Ovary (tissue), 7 donors: ENCODE measurements at regions not wholly inside any gene's neighbourhood (a gene's known extent, or its start where the extent isn't known, plus 50 kb on each side); places are given as distances from the start of the nearest gene placed in this dataset.

Source experiments
- DNase-seq, 5 donors: peaks; one replicate each; pipeline ENCODE4 v3.0.0-alpha.2; 2019 to 2020
- H3K27ac ChIP-seq, 2 donors: fragments of 200-600 bp; one replicate each; pipeline versions ENCODE4 v1.5.1 to v1.8.0; 2019 to 2022
- H3K27me3 ChIP-seq: fragments of 200-600 bp; one replicate; pipeline ENCODE4 v1.8.0; 2022
- H3K36me3 ChIP-seq: fragments of 200-600 bp; sonication (generic); one replicate; pipeline ENCODE4 v1.5.1; 2019
- H3K4me1 ChIP-seq: one replicate; pipeline ENCODE4 v1.8.1; 2013; ENCODE audit warnings: mild to moderate bottlenecking, moderate library complexity; ENCODE audit not compliant: insufficient read depth
- H3K4me3 ChIP-seq: fragments of 200-600 bp; sonication (generic); one replicate; pipeline ENCODE4 v1.5.1; 2017
- H3K9me3 ChIP-seq, 2 donors: fragments of 200-600 bp in 1 of 2; sonication (generic) in 1 of 2; one replicate each; pipeline versions ENCODE4 v1.5.1 to v1.8.1; 2013 to 2019; ENCODE audit warnings: mild to moderate bottlenecking in 1 of 2, moderate library complexity in 1 of 2
- CTCF ChIP-seq, 3 donors: fragments of 450-650 bp in 2 of 3; fragments of 200-600 bp in 1 of 3; IDR thresholded peaks; one replicate each; pipeline versions ENCODE4 v1.5.1 to v1.8.0; 2016 to 2022; ENCODE audit warnings: antibody characterized with exemption in 3 of 3, mild to moderate bottlenecking in 1 of 3
- EP300 ChIP-seq: sonication (generic); formaldehyde crosslinking; IDR thresholded peaks from one replicate; pipeline ENCODE4 v1.6.1; 2017; ENCODE audit warnings: antibody characterized with exemption
- POLR2A ChIP-seq: fragments of 450-650 bp; IDR thresholded peaks from one replicate; pipeline ENCODE4 v1.6.1; 2017; ENCODE audit warnings: antibody characterized with exemption, mild to moderate bottlenecking, moderate library complexity
- WGBS, 3 donors: extraction: QIAGEN DNeasy Blood & Tissue Kit in 1 of 3; methylation state at CpG; one replicate each; pipeline versions ENCODE4 v1.1.5 to v1.1.7; 2013 to 2017; 5-methylcytosine and 5-hydroxymethylcytosine counted together
- intact Hi-C, 4 donors: fragments of 100-400 bp; cut with DNase I; formaldehyde crosslinking; loops; one replicate each; pipeline versions ENCODE4 v1.11.0 to v1.15.1; 2022 to 2023
- donor health status: DM: no; HTN: no; CAD: no; lungs with moderate emphysema.
- donor health status: DM: no; HTN: no; CAD: no.
- donor health status: Bipolar disorder and iron deficiency.
- donor health status: DM: no; HTN: no; CAD: no.
- donor health status: DM: yes; HTN: yes; CAD: no.

GRCh38 chr5:63249960-63250359 lies 671.3 kb downstream of the LRRC70 start:
- DNase-seq: no peak
- intact Hi-C loops: no loop called here
- Histone ChIP-seq H3K36me3 (no peaks in the 10 kb centered on the region), H3K27ac (no peak overlapping the region), H3K9me3 (no peaks in the 10 kb centered on the region), H3K27me3 (no peaks in the 10 kb centered on the region), H3K4me1 (no peaks in the 10 kb centered on the region), H3K4me3 (no peak overlapping the region)
- WGBS, 3 donors: 70 to 78% (median 74%) methylated on average over 2 of the region's 2 CpGs
- TF ChIP-seq EP300 (no peak), POLR2A (no peak), CTCF (IDR thresholded peaks at IDR 0.05) (no peak)

- Histone ChIP-seq H3K4me1 (no peaks in the 10 kb centered on the region), H3K9me3 (no peaks in the 10 kb centered on the region), H3K4me3 (no peak overlapping the region), H3K27ac (no peak overlapping the region), H3K36me3 (no peaks in the 10 kb centered on the region), H3K27me3 (no peaks in the 10 kb centered on the region)
- no peak for DNase-seq
- intact Hi-C loops: no loop called here
- 5 to 17% (median 13%) methylated on average over 1 of the region's 1 CpG for WGBS, 3 donors
- TF ChIP-seq EP300 (no peak), POLR2A (no peak)
Measured at GRCh38 chr5:63247651-63248050, 669.0 kb downstream of the LRRC70 start.

- Histone ChIP-seq H3K27me3 (no peaks in the 10 kb centered on the region), H3K4me1 (no peaks in the 10 kb centered on the region), H3K4me3 (no peak overlapping the region), H3K9me3 (no peaks in the 10 kb centered on the region), H3K27ac (no peak overlapping the region), H3K36me3 (no peaks in the 10 kb centered on the region)
- WGBS, 3 donors: 47 to 70% (median 62%) methylated on average over 1 of the region's 1 CpG
- TF ChIP-seq POLR2A: no peak
- no peak for TF ChIP-seq CTCF (IDR thresholded peaks at IDR 0.05)
- TF ChIP-seq EP300: no peak
- intact Hi-C loops: no loop called here
- DNase-seq: no peak
Measured at GRCh38 chr5:63245271-63245670, 666.7 kb downstream of the LRRC70 start.

GRCh38 chr5:63240063-63240755 lies 661.6 kb downstream of the LRRC70 start:
- Histone ChIP-seq H3K4me1 (no peaks in the 10 kb centered on the region), H3K9me3 (no peaks in the 10 kb centered on the region), H3K4me3 (no peak overlapping the region), H3K27ac (no peak overlapping the region), H3K36me3 (no peaks in the 10 kb centered on the region), H3K27me3 (no peaks in the 10 kb centered on the region)
- TF ChIP-seq CTCF (IDR thresholded peaks at IDR 0.05): no peak
- TF ChIP-seq EP300: no peak
- no peak for TF ChIP-seq POLR2A
- WGBS, 3 donors: 89 to 93% (median 90%) methylated on average over 8 of the region's 8 CpGs
- no peak for DNase-seq
- intact Hi-C loops: no loop called here

- Histone ChIP-seq H3K36me3 (no peaks in the 10 kb centered on the region), H3K27me3 (no peaks in the 10 kb centered on the region), H3K9me3 (no peaks in the 10 kb centered on the region), H3K27ac (peak overlapping the region in 1 of 2 donors; percentile 39), H3K4me3 (no peak overlapping the region), H3K4me1 (no peaks in the 10 kb centered on the region)
- intact Hi-C loops: no loop called here
- no peak for TF ChIP-seq EP300
- no peak for TF ChIP-seq POLR2A
- no peak for TF ChIP-seq CTCF (IDR thresholded peaks at IDR 0.05)
- DNase-seq: no peak
- WGBS, 3 donors: 3 to 6% (median 5%) methylated on average over 3 of the region's 3 CpGs
Measured at GRCh38 chr5:63233911-63234310, 655.3 kb downstream of the LRRC70 start.
